GM21423 (cell line): ENCODE measurements at regions not wholly inside any gene's neighbourhood (a gene's known extent, or its start where the extent isn't known, plus 50 kb on each side); places are given as distances from the start of the nearest gene placed in this dataset.

Experiments used
- ATAC-seq: cut with Tn5 transposase; IDR thresholded peaks from one replicate; pipeline ENCODE4 v1.9.1; 2021; ENCODE audit warnings: mild to moderate bottlenecking, moderate library complexity; ENCODE audit not compliant: unreplicated experiment

DNA sequence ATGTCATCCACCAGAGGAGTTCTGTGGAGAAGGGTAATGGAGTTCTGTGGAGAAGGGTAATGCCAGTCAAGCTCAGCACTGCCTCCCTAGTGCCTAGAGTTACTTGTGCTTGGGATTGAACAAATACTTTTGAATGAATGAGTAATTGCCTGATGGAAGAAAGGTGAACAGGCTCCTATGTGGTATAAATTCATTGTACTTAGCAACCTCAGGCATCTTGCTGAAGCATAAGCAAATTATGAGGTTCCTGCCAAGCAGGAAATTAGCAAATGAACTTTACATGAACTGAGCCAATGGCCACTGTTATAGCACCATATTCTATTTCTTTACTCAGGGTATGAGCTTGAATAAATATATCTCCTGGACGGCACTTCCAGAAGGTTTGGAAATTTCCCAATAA, 1047.2 kb downstream of the SLC6A15 start:
- no peak for ATAC-seq

DNA sequence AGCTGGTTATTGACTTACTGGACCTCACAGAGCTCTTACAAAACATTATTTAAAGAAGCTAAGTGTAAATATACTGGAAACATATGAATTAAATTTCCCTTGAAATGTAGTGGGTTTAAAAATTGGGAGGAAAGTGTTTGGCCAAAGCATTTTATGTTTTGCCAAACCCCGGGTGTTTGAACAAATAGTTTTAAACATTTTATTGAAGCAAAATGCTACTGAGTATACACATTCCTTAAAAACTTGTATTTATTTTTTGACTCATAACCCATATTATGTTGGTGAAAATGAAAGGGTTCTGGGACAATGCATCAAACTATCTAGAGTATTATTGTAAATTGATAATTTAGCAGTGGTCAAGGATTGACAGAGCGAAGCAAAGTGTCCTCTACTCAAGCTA, 1048.5 kb downstream of the SLC6A15 start:
- no peak for ATAC-seq

DNA sequence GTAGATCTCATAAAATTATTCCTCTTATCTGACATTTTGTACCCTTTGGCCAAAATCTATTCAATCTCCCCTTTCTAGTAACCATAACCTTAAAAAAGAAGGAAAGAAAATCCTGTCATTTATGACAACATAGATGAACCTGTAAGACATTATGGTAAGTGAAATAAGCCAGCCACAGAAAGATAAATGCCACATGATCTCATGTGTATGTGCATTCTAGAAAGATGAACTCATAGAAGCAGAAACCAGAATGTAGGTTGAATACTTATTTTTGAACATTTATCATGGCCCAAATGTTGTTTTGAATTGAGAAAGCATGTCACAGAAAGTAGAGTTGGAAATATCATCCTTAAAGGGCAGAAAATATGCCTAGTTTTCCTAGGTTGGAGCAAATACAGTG, 1053.6 kb downstream of the SLC6A15 start:
- no peak for ATAC-seq

DNA sequence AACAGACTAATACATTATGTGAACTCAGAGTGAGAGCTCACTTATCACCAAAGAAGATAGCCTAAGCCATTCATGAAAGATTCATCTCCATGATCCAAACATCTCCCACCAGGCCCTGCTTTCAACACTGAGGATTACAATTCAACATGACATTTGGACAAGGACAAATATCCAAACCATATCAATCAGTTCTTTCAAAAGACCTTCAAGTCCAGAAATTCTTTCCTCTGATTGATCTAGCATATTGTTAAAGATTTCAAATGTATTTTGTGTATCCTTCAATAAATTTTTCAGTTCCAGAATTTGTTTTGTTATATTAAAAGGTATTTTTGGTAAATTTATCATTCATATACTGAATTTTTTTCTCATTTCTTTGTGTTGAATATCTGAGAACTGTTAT, 1055.8 kb downstream of the SLC6A15 start:
- ATAC-seq, result no peak

DNA sequence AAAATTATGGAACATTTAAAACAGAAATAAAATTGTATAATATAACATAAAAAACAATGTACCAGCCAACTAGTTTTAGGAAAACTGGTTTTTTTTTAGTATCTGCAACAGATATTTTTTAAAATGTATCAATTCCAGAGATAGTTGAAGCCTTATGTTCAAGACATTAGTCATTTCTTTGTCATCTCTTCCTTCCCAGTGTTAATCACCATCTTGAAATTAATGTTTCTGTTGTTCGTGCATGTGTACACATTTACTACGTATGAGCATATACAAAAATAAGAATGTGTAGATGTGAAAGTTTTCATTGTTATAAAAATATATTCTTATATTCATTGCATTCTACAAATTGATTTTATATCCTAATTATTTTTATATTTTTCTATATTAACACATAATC, 1062.1 kb downstream of the SLC6A15 start:
- ATAC-seq, result no peak

DNA sequence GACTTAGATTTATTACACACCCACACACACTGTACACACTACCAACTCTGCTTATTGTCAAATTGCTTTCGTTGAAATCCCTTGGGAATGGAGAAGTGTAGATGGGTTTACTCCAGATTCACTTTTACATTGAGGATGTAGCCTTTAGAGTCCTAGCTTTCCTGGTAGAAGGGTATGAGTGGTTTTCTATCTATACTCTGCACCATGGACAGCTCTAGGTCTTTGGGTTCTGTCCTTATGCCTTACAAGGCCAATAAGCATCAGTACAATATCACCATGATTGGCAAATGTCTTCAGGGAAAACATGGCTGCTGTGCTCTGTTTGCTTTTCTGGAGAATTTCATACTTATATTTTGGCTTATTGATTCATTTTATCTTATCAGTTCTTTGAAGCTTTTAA, 1063.9 kb downstream of the SLC6A15 start:
- no peak for ATAC-seq

DNA sequence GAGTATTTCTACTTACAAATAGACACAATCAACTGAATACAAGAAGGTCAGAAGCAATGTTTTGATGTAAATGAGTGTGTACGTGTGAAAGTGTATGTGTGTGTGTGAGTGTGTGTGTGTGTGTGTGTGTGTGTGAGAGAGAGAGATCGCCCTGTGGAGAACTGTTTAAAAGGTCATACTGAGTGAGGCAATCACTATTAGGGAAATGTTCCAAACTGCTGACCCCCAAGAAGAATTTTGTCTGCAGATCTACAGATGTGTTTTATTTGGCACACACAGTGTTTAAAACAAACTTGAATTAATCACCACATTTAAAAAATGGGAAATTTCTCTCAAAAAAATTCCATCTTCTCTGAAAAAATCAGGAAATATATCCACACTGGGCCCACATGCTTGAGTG, 1069.1 kb downstream of the SLC6A15 start:
- ATAC-seq, result no peak

DNA sequence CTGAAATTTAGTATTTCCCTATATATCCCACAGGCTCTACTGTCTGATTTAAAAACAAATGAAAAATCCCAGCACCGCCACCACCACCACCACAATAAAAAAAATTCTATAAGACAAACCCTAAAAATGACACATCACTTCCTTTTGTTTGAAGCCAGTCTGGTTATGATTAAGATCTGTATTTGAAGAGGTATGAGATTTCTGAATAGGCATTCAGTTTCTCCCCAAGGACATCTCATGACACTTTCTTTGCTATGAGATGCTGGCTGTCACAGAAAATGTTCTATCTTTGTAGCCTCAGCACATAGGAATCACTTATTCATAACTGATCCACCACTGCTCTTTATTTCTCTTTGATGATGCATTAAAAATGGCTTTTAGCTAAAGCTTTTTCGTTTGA, 1071.0 kb downstream of the SLC6A15 start:
- ATAC-seq, result no peak

DNA sequence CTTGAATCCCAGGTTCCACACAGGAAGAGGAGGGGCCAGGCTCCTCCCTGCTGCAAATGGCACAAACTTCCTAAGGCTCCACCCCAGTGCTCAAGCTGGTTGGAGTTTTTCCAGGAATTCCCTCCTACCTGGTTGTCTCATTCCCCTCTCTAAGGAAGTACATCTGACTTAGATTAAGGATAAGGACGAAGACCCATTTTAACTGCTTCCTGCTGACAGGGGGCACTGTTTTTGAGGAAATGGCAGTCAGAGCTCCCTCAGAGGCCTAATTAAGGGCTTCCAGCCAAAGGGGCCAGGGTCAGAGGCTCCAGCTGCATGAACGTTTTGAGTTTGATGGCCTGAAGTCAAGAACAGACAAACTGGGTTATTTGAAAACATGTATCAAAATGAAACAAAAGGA, 1084.7 kb downstream of the SLC6A15 start:
- no peak for ATAC-seq

DNA sequence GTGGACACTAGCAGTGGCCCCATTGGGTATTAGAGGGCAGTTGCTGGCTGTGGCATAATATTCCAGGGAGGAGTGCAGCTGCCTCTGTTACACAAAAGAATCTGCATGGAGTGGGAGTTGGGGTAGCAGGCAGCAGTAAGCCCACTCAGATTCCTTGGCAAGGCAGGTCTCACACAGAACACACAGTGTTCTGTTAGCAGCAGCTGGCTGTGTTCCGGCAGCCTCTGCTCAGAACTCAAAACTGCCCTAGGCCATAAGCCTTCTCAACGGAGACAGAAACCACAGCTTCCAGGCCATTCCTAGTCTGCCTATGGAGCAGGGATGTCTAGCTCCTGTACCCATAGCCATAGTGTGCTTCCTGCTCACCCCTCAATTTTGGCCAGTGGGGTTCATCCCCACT, 1085.4 kb downstream of the SLC6A15 start:
- no peak for ATAC-seq

DNA sequence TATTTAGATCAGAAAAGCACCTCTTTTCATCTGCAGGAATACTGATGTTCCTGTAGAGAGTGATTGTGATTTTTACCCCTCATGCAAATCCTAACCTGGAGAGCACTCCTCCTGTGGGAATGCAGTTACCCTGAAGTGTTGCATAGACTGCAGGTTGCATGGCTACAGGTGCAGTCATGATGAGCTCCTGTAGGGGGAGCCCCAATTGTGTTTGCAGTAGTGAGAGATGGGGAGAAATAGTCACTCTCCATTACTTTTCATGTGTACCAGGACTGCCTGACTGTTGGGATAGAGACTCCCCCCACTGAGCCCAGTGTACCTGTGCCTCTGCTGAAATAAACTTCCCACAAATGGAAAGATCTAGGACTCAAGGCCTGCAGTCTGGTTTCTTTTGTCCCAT, 1086.5 kb downstream of the SLC6A15 start:
- ATAC-seq, result no peak

DNA sequence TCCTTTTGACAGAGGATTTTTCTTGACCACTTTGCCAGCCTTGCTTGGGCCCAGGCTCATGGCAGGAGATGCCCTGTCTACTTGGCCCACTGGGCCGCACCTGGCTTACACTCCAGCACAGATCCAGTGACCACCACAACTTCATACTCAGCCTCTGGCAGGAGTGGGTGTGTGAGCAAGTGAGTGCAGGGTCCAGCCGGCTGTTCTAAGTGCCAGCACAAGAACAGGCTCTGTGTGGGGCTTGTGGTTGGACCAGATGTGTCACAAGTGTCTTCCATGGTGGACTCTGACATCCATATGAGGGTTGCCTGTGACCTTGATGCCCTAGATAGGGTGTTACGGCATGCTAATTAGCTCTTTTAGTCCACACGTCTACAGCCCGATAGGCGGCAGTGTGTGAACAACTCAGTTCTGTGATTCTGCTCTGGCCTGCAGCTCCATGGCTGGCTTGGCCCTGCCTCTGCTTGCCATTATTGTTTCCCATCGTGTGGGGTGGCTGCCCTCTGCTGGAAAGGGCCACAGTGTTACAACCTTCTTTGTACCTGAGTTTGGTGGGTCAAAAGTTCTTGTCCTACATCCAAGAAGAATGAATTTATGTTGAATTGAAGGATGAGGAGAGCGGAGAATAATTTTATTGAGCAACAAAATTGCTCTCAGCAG, 1089.1 kb downstream of the SLC6A15 start:
- peak; percentile 84 for ATAC-seq

DNA sequence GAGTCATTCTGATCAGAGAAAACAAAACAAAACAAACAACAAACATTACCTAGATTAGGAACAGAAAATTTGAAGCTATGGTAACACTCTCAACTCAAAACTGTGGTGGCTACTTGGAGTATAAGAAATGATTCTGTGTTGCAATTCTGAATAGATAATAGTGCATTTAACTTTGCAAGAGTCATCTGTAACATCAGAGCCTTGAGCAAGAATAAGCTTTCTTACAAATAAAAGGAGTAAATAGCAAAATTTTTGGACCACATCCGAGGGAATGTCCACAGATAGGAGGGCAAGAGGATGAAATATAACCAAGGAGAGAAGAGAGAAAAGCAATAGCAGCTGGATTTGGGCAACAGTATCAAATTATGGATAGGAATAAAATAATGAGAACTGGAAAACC, 1090.6 kb downstream of the SLC6A15 start:
- no peak for ATAC-seq

DNA sequence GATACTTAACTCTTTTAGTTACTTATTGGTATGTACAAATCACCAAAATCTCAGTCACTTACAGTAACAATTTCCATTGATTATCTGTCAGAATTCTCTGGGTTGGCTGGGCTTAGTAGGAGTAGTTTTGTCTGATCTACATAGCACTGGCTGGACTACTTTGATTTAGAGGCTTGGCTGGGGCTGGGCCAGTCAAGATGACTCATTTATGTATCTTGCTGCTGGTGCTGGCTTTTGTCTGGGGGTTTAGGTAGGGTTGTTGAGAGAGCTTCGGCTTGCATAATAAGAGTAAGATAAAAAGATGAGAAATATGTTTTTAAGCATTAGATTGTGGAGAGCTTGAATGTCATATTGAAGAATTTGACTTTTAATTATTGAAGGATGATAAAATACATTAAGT, 1093.7 kb downstream of the SLC6A15 start:
- no peak for ATAC-seq

DNA sequence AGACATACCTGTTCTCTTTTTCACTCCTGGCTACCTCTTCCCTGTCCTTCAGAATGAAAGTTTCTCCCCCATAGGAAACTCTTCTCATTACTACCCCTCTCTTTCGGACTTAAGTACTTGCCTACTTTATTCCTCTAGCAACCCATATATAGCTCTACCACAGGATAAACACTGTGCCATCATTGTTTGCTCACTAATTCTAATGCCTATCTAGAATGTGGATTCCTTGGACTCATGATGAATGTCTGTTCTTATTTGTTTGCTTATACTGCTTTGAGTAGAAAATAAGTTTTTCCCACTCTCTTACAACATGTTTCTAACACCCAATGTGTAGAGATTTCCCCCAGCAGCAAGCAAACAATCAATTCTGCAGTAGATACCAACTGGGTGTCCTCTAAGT, 1094.9 kb downstream of the SLC6A15 start:
- no peak for ATAC-seq

DNA sequence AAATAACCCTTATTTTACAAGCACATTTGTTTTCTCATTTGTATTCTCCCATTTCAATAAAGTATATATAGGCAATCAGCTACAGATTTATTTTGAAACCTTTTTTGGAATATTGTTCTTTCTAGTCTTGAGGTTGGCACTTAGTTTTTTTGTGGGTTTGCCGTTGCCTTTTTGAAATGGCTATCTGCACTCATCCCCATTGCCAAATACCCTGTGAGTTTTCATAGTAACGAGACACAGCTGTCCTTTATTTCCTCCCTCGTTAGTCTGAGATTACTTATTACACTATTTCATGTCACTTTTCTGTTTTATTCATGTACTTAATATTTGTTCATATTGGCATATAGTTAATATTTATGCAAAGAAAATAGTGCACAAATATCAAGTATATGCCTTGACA, 1104.0 kb downstream of the SLC6A15 start:
- ATAC-seq, result no peak

DNA sequence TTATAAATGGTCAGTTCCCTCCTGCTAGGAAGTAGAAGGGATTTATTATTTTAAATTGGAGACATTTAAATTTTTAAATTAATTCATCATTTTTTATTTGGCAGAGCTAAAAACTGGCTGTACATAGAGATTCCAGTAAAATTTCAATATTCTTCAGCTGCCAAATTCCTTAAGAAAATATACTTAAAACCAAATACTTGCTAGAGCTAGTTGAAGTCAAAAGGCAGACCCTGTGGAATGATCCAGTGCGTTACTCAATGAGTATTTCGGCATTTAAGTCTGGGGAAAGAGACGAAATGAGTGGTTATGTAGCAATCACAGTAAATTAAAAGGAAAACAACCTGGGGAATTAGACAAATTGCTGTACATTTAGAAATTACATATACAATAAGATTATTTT, 1104.7 kb downstream of the SLC6A15 start:
- no peak for ATAC-seq

DNA sequence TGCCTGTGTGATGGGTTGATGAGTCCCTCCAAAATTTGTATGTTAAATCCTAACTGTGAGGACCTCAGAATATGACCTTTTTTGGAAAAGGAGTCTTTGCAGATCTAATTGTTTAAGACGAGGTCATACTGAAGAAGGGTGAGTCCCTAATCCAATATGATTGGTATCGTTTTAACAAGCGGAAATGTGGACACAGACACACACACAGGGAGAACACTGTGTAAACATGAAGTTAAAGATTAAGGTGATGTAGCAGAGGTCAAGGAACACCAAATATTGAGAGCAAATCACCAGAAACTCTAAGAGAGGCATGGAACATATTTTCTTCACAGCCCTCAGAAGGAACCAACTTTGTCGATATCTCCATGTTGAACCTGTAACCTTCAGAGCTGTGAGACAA, 1106.7 kb downstream of the SLC6A15 start:
- ATAC-seq, result no peak

DNA sequence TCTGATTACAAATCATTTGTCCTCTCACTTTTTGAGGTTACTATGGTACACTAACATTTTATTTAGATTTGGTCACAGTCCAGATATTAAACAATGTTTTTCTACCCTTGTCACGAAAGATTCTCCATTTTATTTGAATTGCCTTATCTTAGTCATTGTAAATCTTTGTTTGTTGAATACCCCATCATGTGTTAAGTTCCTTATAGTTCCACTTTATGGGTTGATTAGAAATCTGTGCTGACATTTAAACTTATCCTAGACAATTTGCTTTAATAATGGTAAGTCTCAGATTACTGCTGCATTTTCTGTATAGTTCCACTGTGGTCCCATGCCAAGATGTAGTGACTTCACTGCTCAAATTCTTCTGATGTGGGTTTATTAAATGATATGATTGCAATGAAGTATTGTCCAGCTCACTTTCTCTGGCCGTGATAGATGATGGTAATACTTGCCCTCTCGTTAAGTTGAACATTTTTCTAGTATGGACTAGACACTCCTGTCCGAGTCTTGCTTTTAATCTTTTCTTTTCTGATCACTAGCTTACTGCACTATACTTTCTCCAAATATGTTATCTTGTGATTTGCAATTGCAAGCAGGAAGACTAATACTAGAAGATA, 1107.3 kb downstream of the SLC6A15 start:
- no peak for ATAC-seq

DNA sequence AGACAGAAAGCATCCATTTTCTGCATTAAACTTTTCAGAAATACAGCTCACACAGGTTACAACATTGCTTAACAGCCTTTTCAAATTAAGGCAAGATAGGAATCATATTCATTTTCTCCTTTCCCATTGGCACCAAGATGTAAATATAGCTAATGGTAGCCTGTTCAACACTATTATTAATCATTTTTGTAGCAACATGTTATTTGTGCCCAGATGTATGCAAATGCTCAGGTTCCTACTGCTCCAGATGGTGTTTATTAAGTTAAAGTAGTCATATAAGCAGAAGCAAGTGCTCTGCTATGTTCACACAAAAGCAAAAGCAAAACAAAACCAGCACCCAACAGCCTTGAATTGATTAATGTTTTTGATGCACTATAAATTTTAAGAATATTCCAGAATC, 1110.6 kb downstream of the SLC6A15 start:
- ATAC-seq, result no peak

DNA sequence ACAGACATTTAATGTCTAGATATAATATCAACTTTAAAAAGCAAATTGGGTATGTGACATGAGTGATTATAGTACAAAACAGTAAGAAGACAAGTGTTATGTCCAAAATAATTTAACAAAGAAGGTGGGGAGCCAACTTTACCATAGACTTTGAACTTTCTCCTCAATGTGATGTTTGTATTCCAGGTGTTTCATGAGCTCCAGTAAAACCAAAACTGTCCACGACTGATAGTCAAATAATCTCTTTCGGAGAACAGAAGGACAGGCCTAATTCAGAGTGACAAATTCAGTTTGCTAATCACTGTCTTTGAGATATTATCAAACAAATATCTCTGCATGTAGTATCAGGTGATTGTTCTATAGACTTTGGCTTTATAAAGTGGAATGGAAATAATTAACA, 1112.6 kb downstream of the SLC6A15 start:
- no peak for ATAC-seq

DNA sequence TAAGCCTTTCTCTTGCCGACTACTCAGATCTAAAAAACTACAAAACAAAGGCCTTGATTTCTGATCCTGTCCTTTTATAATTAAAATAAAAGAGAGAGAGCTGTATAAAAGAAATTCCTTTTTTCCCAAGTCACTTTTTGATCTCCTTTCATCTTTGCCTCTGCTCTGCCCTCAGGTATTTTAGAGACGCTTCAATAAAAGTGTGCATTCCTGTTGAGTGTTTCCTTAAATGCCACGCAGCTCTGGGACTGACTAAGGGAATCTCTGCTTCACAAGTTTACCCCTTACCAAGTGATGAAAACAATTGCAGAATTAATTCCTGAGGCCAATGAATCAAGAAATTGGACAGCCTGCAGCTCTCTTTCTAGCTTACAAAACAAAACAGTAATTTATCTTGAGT, 1109.8 kb downstream of the TMTC2 start:
- ATAC-seq, result no peak

DNA sequence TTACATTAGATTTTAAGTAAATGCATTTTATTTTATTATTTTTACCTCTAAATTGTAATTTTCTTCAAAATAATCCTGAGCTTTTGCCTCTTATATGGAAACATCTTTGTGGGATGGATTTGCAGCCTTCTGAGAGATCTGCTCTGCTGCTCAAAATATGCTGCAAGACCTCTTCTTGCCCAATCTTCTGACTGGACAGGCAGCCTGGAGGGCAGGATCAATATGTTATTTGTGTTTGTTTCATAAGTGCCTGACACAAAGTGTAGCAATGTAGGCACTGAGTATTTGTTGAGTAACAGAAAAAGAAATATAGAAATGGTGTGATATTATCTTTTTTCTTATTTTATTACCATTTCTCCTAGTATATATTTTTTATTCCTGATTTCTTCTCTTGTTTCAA, 1106.9 kb downstream of the TMTC2 start:
- no peak for ATAC-seq
